SK-N-MC (cell line): ENCODE measurements at regions not wholly inside any gene's neighbourhood (a gene's known extent, or its start where the extent isn't known, plus 50 kb on each side); places are given as distances from the start of the nearest gene placed in this dataset.

Experiments
- EZH2 ChIP-seq: fragments of 200-600 bp; sonication (generic); IDR thresholded peaks from one replicate; pipeline ENCODE4 v1.6.1; 2017; ENCODE audit warnings: antibody characterized with exemption
- POLR2AphosphoS5 ChIP-seq: IDR thresholded peaks from 2 replicates; pipeline ENCODE4 v1.6.1; 2012; ENCODE audit warnings: mild to moderate bottlenecking, low read depth, low read length, borderline replicate concordance

GRCh38 chr7:131267631-131268030, 60.0 kb upstream of the MKLN1 start:
- TF ChIP-seq POLR2AphosphoS5 (no peak), EZH2 (no peak)
